AG08396 (cell line): ENCODE measurements at regions not wholly inside any gene's neighbourhood (a gene's known extent, or its start where the extent isn't known, plus 50 kb on each side); places are given as distances from the start of the nearest gene placed in this dataset.

Experiments used
- DNase-seq: peaks from one replicate; pipeline ENCODE4 v3.0.0; 2012; ENCODE audit warnings: low spot score, mixed read lengths

DNA sequence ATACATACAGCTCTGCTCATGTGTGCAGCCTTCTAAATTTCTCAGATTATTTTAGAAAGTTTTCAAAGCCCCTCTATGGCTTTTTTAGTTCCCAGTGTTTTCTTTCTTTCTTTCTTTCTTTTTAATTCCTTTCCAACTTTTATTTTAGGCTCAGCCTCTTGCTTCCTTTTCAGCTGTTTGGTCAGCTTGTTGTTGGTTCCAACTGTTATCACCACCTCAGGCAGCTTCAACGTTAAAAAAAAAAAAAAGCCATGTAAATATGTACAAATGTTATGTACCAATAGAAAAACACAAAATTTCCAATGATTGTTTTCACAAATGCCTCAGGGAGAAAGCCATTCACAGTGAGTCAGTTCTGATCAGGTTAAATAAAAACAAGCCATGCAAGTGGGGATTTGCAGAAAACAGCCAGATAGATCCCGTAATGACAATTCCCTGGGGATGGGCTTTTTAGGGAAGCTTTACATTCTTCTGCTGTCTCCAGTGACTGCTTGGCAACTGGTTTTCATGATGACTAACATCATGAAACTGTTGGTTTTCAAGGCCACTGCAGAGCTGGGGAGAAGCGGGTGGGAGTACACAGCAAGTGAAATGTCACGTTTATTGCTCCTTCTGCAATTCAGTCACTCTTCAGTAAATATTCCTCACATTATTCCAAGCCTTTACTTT lies 908.4 kb downstream of the EPHA3 start:
- no peak for DNase-seq

DNA sequence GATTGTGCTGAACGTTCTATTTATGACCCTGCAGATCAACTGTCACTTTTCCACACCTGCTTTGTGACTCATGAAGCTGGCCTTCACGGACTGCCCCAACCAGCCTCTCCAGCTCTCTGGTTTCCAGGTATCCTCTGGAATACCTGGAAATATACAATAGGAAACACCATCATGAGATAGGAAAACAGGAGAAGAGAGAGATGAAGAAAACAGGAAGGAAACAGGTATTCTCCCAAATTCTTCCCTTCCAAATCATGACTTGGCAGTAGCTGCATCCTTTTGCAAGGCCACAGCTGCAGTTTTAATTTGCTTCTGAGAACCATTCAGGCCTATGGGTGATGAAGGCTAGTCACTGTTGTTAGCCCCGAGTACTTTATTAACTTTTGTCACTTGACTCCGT lies 909.1 kb downstream of the EPHA3 start:
- no peak for DNase-seq

DNA sequence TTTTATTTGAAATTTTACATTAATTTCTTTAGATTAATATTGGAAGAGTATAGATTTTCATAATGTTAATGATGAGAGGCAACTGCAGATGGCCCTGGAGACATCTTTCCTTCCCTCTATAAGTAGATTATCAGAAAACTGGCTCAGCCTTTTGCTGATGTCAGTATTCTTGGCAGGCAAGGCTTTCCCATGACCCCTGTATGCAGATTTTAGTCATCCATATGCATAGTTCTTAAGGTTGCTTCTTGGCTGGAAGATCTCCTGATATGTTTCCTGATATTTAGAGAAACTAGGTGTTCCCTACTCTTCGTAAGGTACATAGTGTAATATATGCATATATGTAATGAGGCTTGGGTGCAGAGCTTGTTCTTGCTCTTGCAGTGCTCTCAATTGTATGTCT lies 911.4 kb downstream of the EPHA3 start:
- no peak for DNase-seq

DNA sequence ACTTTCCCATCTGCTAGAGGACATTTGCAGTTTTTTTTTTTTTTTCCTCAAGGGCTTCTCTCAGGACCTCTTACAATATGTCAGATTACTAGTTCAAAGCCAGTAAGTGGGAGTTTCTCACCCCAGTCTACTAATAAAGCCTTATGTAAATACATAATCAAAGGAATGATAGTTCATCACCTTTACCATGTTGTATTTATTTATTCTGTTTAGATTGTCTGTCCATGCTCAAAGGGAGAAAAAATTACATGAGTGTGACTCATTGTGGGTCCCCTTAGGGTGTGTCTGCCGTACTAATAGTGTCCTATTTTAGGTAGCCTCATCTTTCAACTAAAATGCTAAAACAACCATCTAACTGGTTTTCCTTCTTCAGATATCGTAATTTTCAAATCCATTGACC lies 917.6 kb downstream of the EPHA3 start:
- DNase-seq, result no peak

DNA sequence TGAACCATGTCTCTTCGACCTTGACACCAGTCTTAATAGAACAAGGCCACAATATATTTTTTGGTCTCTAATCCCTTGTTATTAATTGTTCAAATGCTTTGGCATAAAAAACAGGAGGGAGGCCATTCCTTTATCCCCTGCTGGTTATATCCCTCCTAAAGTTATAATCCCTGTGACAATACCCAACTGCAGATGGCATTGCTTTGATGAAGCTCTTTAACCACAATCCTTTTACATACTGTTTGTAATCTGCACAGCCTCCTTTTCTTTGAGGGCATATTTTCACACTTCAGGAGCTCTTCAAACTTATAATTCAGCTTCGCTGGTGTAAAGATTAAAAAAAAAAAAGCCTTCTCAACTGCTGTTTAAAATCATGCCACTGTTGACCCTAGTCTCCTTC lies 919.0 kb downstream of the EPHA3 start:
- no peak for DNase-seq

DNA sequence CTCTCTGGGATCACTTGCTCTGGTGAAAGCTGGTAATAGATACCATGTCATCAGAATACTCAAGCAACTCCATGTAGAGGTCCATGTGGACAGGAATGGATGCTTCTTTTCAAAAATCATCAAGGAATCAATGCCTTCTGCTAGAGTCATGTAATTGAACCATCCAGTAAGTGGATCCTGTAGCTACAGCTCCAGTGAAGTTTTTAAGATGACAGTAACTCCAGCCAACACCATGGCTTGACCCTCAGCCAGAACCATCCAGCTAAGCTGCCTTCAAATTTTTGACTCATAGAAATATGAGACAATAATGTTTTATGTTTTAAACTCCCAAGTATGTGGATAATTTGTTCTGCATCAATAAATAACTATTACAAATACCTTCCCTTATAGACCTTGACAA lies 923.7 kb downstream of the EPHA3 start:
- DNase-seq, result no peak

DNA sequence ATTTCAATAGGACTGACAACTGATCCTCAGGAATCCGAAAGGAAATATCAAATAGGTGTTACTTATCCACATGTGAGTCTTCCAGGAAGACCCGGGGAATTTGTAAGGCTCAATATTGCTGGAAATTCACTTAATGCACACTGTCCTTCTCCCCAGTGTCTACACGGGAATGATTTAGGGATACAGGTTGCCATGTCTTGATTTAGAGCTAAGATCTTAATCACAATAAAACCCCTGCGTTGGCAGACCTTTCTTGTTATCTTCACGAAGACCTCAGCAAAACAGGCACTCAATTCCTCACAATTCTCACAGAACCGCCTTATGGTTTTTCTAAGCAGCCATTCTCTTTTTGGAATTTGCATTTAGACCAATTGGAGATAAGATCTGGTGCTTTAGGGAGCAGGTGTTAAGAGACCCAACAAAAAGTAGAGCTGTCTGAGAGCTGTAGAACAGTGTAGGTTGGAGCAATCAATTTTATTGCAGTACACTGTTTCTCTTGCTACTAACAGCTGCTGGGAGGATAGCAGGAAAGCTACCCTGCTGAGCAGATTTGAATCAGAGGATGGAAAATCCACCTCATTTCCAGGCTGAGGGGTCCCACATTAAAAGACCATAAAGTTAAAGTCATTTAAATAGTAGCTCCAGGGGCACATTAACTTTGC lies 925.7 kb downstream of the EPHA3 start:
- no peak for DNase-seq

DNA sequence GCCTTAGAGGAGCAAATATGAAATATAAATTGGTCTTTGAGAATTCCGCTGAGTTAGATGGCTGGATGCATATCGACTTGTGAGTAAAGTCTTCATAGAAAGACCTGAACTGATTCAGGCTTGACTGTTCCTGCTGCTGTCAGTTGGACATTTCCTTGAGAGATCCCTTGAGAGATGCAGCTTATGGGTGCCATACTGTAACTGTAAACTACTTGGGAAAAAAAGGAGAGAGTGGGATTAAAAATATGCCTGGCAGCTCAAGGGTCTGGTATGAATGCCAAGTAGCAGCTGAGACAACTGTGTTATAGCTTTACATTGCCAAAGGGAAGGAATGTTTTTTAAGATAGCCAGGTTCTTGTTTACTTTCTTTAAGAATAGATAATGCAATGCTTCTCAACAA lies 926.6 kb downstream of the EPHA3 start:
- DNase-seq, result no peak

DNA sequence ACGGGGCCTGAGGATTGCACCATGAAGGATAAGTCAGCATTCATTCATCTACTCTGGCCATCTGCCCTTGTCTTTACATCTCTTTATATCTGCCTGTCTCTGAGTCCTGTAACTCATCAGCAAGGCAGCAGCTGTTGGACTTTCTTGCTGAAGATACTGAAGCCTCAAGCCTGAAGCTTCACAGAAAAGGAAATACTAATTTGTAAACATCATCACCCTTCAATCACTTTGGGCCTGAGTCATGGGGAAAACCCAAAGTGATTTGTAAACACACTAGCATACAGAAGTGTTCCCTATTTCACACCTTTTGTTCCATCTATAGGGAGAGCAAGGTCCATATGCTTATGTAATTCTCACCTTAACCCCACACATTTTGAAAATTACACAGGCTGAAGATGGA lies 928.2 kb downstream of the EPHA3 start:
- DNase-seq, result no peak

DNA sequence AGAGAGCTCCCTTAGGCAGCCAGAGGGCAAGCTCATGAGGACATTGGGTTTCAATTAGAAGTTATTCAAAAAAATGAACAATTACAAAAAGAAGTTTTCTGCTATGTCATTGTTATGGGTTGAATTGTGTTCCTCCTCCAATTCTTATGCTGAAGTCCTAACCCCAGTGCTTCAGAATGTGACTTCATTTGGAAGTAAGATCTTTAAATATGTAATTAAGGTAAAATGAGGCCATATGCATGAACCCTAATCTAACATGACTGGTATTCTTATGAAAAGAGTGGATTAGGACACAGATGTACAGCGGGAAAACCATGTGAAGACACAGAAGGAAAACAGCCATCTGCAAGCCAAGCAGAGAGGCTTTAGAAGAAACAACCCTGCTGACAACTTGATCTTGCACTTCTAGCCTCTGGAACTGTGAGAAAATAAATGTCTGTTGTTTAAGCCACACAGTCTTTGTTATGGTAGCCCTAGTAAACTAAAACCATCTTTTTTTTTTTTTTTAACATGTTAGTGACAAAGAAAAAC lies 929.6 kb downstream of the EPHA3 start:
- no peak for DNase-seq

DNA sequence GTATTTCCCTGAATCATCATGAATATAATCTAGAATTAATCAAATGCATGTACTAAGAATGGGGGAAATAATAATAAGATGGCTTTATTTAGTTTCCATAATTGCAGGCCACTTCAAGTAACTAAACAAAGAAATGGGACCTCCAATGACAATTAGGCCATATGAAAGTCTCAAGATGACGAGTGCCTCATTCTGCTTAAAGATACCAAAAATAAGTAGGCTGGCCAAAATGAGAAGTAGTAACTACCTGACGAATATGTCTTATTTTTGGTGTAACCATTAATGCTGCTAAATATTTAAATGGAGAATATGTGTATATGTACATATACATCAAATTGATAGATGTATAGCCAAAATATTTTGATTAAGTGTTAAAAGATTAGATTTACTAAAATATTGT lies 932.6 kb downstream of the EPHA3 start:
- no peak for DNase-seq

DNA sequence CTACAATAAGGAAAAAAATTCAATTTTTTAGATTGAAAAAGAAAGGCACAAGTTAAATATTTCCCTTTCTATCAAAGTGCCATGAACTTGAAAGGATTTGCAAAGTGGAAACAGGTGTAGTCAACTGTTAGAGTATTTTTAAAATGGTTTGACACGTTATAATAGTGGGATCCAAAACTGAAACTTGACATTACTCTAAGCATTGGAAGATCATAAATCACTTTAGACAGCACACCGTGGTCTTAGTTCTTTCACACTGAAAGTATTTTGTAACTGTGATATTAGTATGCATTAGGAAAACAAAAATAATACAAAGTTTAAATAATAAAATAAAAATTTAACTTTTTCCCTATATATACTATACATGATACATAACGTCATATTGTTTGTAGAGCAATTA lies 933.1 kb downstream of the EPHA3 start:
- DNase-seq, result no peak

DNA sequence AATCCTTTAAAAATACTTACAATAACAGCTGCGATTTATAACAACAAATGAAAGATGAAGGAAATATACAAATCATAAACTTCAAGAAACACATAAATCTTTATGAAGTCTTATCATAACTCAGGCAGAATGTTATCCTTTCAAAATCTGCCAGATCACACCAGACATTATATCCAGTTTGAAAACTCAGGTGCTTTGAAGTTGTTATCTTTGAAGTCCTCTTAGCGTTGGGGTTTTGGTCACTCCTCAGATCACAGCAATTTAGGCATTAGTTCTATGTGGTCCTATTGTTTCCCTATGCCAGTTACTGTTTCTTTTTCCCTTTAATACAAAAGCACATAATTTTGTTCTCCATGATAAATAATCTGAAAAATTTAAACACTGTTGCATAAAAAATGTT lies 934.6 kb downstream of the EPHA3 start:
- DNase-seq, result no peak

DNA sequence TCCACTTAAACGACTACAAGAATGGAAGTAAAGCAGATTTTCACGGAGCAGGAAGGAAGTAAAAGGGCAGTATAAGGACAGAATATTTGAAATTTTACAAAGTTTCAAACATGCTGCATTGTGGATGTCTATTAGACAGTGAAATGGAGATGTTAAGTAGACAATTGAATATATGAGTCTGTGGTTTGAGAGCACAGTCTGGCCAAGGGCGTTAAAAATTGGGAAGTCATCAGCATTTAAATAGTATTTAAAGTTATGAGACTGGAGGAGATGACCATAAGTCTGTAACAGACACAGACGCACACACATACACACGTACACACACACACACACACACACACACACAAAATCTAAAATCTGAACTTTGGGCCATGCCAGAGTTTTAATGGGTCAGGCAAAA lies 935.9 kb downstream of the EPHA3 start:
- DNase-seq, result no peak

DNA sequence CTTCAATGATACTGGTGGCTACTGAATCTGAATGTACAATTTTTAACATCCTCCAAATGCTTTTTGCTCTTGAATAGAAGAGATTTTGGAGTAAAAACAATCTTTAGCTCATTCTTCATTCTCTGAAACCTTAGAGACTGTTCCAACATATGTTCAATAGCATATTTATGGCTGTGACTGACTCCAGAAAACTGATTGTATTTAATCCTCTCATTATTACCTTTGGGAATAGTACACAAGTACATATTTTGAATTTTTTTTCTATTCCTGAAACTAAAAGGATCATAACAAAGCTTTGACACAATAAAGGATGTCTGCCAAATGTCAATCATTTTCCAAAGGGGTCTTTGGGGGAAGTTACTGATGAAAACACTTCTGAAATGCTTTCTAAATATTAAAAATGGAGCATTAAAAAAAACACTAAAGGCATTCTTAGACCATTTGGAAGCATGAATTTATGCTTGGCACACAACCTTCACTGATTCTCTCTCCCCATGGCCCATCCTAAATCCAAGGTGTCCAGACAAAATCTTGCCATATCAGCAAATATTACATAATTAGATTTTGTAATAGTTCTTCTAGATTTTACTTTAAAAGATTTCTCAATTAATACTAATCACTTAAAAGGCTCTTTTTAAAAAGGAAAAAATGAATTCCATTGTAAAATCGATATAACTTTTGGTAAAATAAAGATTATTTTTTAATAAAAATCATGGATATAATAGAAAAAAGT lies 936.8 kb downstream of the EPHA3 start:
- DNase-seq, result no peak

DNA sequence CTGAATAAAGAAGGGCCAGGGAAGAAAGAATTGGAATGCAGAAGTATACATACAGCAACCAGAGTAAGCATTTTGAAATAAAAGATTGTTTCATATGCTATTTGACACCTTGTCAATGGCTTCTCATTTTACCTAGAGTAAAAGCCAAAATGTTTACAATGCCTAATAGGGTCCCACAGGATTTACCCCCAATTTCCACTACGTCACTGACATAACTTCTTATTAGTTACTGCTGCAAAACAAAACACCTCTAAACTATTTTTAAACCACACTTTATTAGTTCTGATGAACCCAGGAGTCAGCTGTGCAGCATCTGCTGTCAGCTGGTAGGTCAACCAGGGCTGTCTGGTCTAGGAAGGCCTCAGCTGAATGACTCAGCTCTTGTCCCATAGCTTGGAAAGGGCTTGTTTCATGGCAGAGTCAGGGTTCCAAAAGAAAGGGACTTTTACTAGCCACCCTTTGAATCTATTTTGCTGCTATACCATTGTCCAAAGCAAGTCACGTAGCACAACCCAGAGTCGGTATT lies 945.1 kb downstream of the EPHA3 start:
- DNase-seq, result no peak

DNA sequence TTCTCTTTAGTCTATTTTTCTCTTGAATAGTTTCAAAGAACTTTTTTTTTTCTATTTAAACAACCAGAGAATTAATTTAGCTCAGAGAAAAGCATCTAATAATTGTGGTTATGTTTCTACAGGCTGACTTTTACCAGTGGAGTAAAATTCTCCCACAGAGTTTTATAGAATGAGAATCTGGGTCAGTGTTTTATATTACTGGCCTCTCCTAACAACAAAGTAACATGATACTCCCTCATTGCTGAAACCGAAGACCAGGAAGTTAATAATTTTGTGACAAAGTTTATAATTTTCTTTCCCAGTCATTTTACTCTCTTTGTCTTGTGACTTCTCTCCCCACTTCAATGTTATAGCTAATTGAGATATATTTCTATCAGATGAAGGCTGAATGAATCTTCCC lies 946.9 kb downstream of the EPHA3 start:
- no peak for DNase-seq

DNA sequence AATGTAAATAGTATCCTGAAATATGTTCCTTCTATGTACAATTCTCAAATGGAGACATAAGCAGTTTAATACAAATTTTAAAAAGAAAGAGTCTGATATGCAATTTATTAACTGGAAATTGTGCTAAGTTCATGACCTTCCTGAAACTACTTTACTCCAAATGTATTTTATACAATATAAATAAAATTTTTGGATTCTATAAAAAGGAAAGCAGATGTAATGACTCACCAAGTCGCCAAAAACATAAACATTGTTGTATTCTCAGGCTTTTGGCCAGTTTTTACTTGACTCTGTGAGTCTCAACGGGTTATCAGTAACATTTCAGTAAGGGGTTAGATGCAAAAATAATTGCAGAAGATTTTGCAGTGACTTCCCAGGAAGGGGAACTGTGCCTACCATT lies 948.2 kb downstream of the EPHA3 start:
- no peak for DNase-seq

DNA sequence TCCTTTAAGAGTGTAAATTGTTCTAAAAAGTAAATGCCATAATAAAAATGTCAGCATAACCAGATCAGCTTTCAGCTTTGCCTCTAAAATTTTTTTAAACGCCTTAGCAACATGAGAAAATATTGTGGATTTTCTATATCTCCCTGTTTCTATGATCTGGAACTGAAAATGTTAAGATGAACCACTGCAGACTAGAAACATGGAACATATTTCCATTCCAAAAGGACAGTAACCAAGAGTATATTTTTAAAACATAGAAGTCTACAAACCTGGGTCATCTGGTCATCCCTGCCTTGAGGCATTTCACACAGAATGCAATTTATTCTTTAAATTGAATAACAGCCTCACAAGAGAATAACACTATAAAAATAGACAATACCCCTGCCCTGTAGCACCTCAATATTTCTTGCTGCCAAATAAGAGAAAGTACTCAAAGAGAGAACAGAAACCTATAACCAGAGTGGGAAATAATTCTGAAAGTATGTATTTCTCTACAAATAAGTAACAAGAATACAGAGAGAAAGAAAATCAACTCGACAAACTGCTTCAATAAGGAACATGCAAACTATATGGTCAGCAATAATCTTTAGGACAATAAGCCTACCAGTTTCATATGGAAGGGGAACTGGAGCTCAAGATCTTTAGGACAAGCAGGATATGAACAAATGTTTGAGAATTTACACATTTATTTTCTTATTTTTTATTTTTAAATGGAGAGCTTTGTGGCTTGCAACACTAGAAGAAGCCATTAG lies 949.0 kb downstream of the EPHA3 start:
- DNase-seq, result no peak

DNA sequence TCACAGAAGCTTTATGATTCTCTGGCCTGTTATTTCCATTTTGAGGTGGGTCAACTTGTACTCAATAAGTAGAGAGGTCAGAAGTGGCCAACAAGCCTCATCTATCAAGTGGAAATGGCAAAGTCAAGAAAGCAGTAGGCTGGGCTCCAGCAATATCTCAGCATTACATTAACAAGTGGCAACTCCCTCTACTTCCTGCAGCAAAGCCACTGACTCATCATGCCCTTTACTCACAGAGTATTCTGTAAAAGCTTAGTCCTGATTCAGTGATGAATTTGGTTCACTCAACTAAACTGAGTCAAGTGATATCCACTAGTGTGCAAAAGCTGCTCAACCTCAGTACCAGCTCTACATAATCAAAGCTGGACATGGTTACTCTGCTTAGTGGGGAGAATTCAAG lies 954.6 kb downstream of the EPHA3 start:
- no peak for DNase-seq

DNA sequence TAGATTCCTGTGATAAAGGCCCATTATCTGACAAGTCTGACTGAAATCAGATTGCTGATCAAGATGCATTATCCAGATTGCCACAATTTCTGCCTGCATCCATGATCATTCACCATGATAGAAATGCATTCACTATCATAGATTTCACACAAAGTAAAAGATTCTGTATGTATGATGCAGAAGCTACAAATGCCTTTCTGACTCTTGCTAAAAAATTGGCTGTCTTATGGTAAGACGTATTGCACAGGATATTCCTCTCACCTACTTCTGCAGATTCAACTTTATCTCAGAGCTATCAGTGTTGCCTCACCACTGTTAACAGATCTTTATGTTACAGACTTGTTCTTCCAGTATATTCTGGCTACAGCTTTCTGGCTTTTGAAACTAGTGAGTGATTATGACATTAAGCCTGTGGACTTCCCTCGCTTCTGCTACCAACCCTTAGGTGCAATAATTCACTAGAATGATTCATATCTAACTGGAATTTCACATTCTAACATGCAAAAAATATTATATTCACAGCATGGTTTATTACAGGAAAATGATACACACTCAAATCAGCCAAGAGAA lies 955.3 kb downstream of the EPHA3 start:
- no peak for DNase-seq

DNA sequence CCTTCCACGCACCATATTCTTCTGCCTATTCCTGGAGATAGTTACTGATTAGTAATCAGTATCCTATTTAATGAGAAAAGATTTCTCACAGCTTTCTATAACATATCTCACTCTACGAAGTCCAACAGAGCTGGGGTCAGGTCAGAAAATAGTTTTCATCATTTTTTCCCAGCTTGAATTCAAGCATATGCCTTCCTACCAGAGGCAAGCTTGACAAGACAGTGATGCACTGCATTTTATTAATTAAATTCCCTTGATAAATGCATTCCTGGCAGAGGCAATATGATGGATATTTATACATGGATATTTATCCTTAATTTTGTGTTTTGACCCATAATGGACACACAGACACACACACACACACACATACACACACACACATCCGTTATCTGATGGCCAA lies 961.4 kb downstream of the EPHA3 start:
- DNase-seq, result no peak
